ENCODE measurements at regions not wholly inside any gene's neighbourhood (a gene's known extent, or its start where the extent isn't known, plus 50 kb on each side); places are given as distances from the start of the nearest gene placed in this dataset.

- no peaks in the 10 kb centered on the region for H4K20me1 ChIP-seq (ENCODE audit: control insufficient read depth, insufficient read depth, low read depth, low read length)
Measured at GRCh38 chr1:232223887-232224286, 406.0 kb downstream of the SIPA1L2 start.

GRCh38 chr1:232223183-232223708 lies 406.7 kb downstream of the SIPA1L2 start:
- Histone ChIP-seq H3K79me2 (ENCODE audit: control insufficient read depth, low read length) (no peaks in the 10 kb centered on the region), H3K9me3 (ENCODE audit: control insufficient read depth, insufficient read depth, low read length) (no peaks in the 10 kb centered on the region), H3K4me2 (ENCODE audit: low read length) (no peak overlapping the region), H3K9me2 (replicated peaks; ENCODE audit: control insufficient read depth, low read length) (no peaks in the 10 kb centered on the region), H3F3A (ENCODE audit: control insufficient read depth, insufficient read depth) (no peaks in the 10 kb centered on the region), H3K4me3 (ENCODE audit: low read length) (no peak overlapping the region), H3K27ac (ENCODE audit: low read depth, low read length) (no peak overlapping the region), H3K36me3 (ENCODE audit: control insufficient read depth, low read length) (no peaks in the 10 kb centered on the region), H3K4me1 (ENCODE audit: control insufficient read depth, low read length) (no peaks in the 10 kb centered on the region), H3K27me3 (ENCODE audit: control insufficient read depth, low read length) (no peaks in the 10 kb centered on the region), H4K20me1 (ENCODE audit: control insufficient read depth, insufficient read depth, low read depth, low read length) (no peaks in the 10 kb centered on the region)
- TF ChIP-seq EZH2phosphoT487 (IDR thresholded peaks at IDR 0.05; ENCODE audit: borderline replicate concordance, low read length) (no peak), CTCF (IDR thresholded peaks at IDR 0.05; ENCODE audit: low read depth, low read length, poor library complexity, severe bottlenecking) (no peak)

More at GRCh38 chr1:232223887-232224286, 406.0 kb downstream of the SIPA1L2 start:
- Histone ChIP-seq H3K36me3 (ENCODE audit: control insufficient read depth, low read length) (no peaks in the 10 kb centered on the region), H3K27ac (ENCODE audit: low read depth, low read length) (no peak overlapping the region), H3K4me1 (ENCODE audit: control insufficient read depth, low read length) (no peaks in the 10 kb centered on the region), H3F3A (ENCODE audit: control insufficient read depth, insufficient read depth) (no peaks in the 10 kb centered on the region), H3K4me2 (ENCODE audit: low read length) (no peak overlapping the region), H3K4me3 (ENCODE audit: low read length) (no peak overlapping the region), H3K9me2 (replicated peaks; ENCODE audit: control insufficient read depth, low read length) (no peaks in the 10 kb centered on the region), H3K9me3 (ENCODE audit: control insufficient read depth, insufficient read depth, low read length) (no peaks in the 10 kb centered on the region), H3K27me3 (ENCODE audit: control insufficient read depth, low read length) (no peaks in the 10 kb centered on the region), H3K79me2 (ENCODE audit: control insufficient read depth, low read length) (no peaks in the 10 kb centered on the region)
- TF ChIP-seq EZH2phosphoT487 (IDR thresholded peaks at IDR 0.05; ENCODE audit: borderline replicate concordance, low read length): no peak
- no peak for TF ChIP-seq CTCF (IDR thresholded peaks at IDR 0.05; ENCODE audit: low read depth, low read length, poor library complexity, severe bottlenecking)

- no peaks in the 10 kb centered on the region for H3K27me3 ChIP-seq (ENCODE audit: control insufficient read depth, low read length)
- no peak overlapping the region for H3K4me2 ChIP-seq (ENCODE audit: low read length)
- H3K27ac ChIP-seq (ENCODE audit: low read depth, low read length): no peak overlapping the region
- no peaks in the 10 kb centered on the region for H3K9me3 ChIP-seq (ENCODE audit: control insufficient read depth, insufficient read depth, low read length)
- no peaks in the 10 kb centered on the region for H4K20me1 ChIP-seq (ENCODE audit: control insufficient read depth, insufficient read depth, low read depth, low read length)
- no peaks in the 10 kb centered on the region for H3K79me2 ChIP-seq (ENCODE audit: control insufficient read depth, low read length)
- TF ChIP-seq CTCF (IDR thresholded peaks at IDR 0.05; ENCODE audit: low read depth, low read length, poor library complexity, severe bottlenecking): no peak
- no peak for TF ChIP-seq EZH2phosphoT487 (IDR thresholded peaks at IDR 0.05; ENCODE audit: borderline replicate concordance, low read length)
- no peaks in the 10 kb centered on the region for H3K4me1 ChIP-seq (ENCODE audit: control insufficient read depth, low read length)
- no peaks in the 10 kb centered on the region for H3K9me2 ChIP-seq (replicated peaks; ENCODE audit: control insufficient read depth, low read length)
- H3F3A ChIP-seq (ENCODE audit: control insufficient read depth, insufficient read depth): no peaks in the 10 kb centered on the region
- no peak overlapping the region for H3K4me3 ChIP-seq (ENCODE audit: low read length)
- no peaks in the 10 kb centered on the region for H3K36me3 ChIP-seq (ENCODE audit: control insufficient read depth, low read length)
Measured at GRCh38 chr1:232222614-232223013, 407.3 kb downstream of the SIPA1L2 start.

Measured in DOHH2 (cell line).